Vagina (tissue), 2 donors: ENCODE measurements at regions not wholly inside any gene's neighbourhood (a gene's known extent, or its start where the extent isn't known, plus 50 kb on each side); places are given as distances from the start of the nearest gene placed in this dataset.

ENCODE experiments used
- POLR2A ChIP-seq, 2 donors: fragments of 450-650 bp; IDR thresholded peaks; one replicate each; pipeline ENCODE4 v1.6.1; 2017; ENCODE audit warnings: antibody characterized with exemption in 2 of 2, mild to moderate bottlenecking in 2 of 2, moderate library complexity in 2 of 2
- TF ChIP-seq, protein P1 (sequence below), 3 experiments: fragments of 450-650 bp in 2 of 3; fragments of 200-600 bp in 1 of 3; sonication (generic) in 1 of 3; IDR thresholded peaks; one replicate each; pipeline ENCODE4 v1.5.1; 2017 to 2019; ENCODE audit warnings: antibody characterized with exemption in 3 of 3, mild to moderate bottlenecking in 2 of 3, moderate library complexity in 2 of 3

DNA sequence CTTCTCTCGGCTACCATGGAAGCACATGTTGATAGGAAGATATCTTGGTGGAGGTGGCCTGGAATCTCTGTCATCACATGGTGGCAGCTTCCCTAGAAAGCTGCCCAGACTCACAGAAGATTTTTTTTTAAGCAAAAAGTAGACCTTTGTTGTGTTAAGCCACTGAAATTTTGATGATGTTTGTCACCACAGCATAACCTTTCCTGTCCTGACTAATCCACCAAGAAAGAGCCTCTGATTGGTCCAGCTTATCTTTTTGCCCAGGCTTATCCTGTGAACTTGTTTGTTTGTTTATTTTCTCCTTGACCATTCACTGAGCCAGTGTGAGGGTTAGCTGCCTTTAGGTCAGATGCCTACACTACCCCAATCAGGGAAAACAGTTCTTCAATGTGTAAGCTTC lies 96.5 kb upstream of the LHX1 start:
- TF ChIP-seq, protein P1, sequence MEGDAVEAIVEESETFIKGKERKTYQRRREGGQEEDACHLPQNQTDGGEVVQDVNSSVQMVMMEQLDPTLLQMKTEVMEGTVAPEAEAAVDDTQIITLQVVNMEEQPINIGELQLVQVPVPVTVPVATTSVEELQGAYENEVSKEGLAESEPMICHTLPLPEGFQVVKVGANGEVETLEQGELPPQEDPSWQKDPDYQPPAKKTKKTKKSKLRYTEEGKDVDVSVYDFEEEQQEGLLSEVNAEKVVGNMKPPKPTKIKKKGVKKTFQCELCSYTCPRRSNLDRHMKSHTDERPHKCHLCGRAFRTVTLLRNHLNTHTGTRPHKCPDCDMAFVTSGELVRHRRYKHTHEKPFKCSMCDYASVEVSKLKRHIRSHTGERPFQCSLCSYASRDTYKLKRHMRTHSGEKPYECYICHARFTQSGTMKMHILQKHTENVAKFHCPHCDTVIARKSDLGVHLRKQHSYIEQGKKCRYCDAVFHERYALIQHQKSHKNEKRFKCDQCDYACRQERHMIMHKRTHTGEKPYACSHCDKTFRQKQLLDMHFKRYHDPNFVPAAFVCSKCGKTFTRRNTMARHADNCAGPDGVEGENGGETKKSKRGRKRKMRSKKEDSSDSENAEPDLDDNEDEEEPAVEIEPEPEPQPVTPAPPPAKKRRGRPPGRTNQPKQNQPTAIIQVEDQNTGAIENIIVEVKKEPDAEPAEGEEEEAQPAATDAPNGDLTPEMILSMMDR (IDR thresholded peaks at IDR 0.05): no peak
- no peak for TF ChIP-seq POLR2A (IDR thresholded peaks at IDR 0.05)
